SKM-1 treated with dmso at 0.1 percent for 144 hours (cell line): ENCODE measurements at regions not wholly inside any gene's neighbourhood (a gene's known extent, or its start where the extent isn't known, plus 50 kb on each side); places are given as distances from the start of the nearest gene placed in this dataset.

Source experiments
- DNase-seq: peaks from one replicate; lab custom pipeline; 2025; ENCODE audit not compliant: unreplicated experiment; lab: John Stamatoyannopoulos, UW

DNA sequence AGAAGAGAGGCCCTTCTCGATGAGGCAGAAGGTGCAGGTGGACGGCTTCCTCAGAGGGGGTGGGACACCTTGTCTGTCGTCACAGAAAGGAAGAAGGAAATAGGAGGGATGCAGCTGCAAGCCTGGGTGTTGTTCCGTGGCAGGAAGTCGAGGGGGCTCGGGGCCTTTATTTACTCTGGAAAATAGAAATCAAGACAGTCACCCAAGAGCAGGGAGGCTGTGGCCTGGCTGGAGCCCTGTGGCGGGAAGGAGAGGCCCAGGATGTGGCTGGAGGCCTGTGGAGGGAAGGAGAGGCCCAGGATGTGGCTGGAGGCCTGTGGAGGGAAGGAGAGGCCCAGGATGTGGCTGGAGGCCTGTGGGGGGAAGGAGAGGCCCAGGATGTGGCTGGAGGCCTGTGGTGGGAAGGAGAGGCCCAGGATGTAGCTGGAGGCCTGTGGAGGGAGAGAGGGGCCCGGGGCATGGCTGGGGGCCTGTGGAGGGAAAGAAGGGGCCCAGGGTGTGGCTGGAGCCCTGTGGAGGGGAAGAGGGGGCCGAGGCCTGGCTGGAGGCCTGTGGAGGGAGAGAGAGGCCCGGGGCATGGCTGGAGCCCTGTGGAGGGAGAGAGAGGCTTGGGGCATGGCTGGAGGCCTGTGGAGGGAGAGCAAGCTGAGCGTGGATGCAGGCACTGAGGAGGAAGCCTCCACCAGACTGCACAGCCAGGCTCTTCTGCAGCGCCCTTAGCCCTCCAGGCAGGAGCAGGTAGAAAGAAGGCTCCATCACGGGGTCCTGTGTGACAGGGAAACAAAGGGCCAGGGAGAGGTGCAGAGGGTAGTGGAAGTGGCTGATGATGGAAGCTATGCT is 97.3 kb upstream of the SFMBT2 start:
- DNase-seq, result peak; percentile 21

DNA sequence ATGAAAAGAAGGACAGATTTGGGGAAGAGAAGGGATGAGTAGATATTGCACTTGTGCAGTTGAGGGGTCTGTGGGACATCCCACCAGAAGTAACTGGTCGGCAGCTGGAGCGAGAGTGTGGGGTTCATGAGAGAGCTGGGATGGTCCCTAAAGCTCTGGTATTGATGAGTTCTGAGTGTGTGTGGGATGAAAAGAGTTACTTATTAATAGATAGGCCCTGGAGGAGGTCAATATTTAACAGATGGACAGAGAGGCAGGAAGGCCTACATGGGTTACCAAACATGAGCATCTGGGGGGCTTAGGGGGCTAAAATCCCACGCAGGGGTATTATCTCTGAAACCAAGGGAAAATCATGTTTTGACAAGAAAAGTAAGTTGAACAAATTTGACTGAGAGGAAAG is 95.7 kb upstream of the SFMBT2 start:
- no peak for DNase-seq

- DNase-seq, result no peak
Observed at GRCh38 chr10:7505196-7505595, 94.4 kb upstream of the SFMBT2 start.

- DNase-seq, result no peak
Observed at GRCh38 chr10:7503190-7503589, 92.4 kb upstream of the SFMBT2 start.

DNA sequence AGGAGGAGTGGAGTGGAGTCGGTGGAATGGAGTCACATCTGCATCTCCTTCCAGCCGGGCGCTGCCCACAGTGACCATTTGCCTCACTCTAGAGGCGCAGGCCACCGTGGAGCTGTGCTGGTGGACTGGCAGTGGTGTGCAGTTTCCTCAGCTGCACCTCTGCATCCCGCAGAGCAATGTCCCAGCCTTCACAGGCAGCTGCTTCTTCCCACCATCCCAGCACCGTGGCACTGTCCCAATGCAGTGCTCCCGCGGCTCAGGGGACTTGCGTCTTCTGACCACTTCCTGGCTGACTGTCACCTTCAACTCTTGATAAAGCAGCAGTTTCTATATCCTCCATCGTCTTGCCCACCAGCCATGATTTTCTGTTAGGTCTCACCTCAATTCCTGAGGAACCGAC is 90.3 kb upstream of the SFMBT2 start:
- DNase-seq, result no peak

DNA sequence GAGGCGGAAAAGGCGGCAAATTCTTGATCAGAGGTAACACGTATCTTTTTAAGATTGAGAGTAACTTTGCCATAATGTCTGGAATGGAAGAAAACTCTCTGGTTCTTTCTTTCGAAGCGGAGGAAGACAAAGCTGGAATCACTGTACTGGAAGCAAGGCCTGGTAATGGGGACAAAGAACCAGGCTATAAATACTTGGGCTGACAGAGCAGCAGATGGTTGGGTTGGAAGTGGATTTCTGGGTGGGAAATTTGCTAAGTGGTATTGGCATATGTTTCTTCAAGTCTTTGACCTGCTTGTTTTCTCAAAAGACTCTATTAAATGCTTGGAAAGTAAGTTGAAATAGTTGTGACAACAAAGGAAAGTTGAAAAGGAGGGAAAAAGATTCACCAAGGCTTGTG is 87.3 kb upstream of the SFMBT2 start:
- no peak for DNase-seq

DNA sequence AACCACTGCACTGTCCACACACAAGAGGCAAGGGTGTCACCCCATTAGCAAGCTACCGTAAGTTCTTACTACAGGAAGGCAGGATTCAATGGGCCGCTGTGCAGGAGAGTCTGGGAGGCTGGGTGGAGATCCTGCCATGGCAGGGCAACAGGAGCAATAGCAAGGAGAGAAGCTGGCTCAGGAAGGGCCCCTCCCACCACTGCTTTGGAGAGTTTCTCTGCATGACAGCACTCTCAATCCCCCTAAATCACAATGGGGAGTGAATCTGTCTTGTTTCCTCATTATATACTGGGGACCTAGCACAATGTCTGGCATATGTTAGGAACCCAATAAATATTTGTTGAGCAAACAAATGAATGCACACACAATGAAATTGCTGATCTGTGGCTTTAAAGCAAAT is 83.2 kb upstream of the SFMBT2 start:
- no peak for DNase-seq

GRCh38 chr10:7492660-7493046 is 81.8 kb upstream of the SFMBT2 start:
- DNase-seq, result no peak

- no peak for DNase-seq
Observed at GRCh38 chr10:7491949-7492659, 81.3 kb upstream of the SFMBT2 start.

DNA sequence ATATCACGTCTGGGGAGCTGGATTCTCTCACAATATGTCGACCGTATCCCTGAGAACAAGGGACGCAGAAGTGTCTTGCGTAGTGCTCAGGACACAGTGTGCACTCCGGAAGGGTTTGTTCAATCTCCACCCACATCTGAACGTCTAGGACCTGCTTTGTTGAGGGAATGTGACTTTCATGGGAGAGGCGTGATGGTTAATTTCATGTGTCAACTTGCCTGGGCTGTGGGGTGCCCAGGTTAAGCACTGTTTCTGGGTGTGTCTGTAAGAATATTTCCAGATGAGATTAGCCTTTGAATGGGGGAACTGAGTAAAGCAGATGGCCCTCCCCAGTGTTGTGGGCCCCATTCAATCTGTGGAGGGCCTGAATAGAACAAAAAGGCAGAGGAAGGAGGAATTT is 80.4 kb upstream of the SFMBT2 start:
- no peak for DNase-seq

DNA sequence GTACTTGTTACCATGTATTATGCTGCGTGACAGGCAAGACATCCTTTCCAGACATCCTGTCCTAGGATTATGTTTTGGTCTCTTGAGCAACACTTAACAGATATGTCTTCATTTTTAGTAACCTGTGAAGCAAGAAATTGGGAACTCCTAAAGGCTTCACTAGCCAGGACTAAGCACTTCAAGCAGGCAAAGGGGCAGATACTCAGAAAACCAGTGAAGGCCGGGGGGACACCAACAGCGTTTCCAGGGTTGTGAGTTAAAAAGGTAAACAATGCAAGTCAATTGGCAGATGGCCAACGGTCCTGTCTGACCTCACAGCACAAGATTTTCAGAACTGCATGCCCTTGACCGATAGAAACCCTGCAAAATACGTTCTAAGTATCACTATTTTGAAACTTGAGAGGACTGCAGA is 77.6 kb upstream of the SFMBT2 start:
- peak; percentile 50 for DNase-seq

GRCh38 chr10:7487528-7487927 is 76.7 kb upstream of the SFMBT2 start:
- DNase-seq, result no peak

DNA sequence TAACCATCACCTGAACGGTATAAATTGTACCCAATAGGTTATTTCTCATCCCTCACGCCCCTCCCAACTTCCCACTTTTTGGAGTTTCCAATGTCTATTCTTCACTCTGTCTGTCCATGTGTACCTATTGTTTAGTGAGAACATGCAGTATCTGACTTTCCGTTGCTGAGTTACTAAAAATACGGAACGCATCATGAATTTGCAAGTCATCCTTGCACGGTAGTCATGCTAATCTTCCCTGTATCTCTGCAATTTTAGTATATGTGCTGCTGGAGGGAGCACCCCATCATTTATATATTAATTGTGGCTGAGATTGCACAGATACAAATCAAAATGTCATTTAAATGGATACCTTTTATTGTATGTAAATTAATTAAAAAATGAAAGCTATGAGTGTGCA is 75.7 kb upstream of the SFMBT2 start:
- no peak for DNase-seq

GRCh38 chr10:7485799-7486198 is 75.0 kb upstream of the SFMBT2 start:
- no peak for DNase-seq

DNA sequence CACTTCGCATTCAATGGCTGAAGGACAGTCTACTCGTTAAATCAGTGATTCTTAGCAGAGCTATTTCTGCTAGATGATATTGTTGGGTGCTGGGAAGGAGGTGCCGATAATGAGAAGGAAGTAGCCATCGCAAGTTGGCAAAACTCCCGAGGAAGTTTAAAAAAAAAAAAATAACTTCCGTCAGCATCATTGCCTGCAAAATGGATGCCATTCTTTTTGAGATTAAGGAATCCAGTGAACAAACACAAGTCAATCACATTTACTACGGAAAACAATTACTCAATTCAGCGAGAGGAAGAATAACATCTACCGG is 74.4 kb upstream of the SFMBT2 start:
- no peak for DNase-seq

- DNase-seq, result peak; percentile 50
Observed at GRCh38 chr10:7484456-7485243, 73.8 kb upstream of the SFMBT2 start.

- DNase-seq, result no peak
Observed at GRCh38 chr10:7483848-7484247, 73.0 kb upstream of the SFMBT2 start.

DNA sequence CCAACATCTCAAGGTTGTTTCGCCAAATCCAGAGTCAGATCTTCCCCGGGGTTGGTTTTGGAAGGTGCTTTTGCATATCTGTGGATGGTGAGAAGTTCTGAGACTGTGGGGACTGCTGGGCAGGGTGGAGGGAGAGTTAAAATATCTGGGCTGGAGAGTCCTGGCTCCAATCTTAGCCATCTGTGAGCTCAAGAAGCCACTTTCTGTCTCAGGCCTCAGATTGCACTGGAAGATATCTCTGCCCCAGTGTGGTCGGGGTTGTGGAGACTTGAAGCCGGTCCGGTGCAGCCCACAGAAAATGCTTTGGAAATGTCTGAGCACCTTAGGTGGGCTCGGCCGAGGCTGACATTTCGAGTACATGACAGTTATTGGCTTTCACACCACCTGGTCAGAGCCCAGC is 72.2 kb upstream of the SFMBT2 start:
- no peak for DNase-seq

DNA sequence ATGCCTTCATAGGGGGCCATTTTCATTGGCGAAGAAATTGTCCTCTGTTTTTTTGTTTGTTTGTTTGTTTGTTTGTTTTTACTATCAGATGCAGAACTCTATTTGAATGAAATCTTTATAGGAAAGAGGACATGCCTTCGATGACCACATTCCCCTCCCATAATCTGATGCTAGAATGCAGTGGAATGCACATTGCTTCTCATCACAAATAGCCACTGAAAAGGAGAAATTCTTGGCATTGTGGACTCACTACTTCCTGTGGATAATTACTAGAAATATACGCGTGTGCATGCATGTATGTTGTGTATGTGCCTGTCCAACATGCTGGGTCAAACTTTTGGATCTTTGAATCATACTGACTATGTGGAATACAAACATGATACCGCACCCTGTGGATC is 70.5 kb upstream of the SFMBT2 start:
- DNase-seq, result no peak

- DNase-seq, result peak; percentile 63
Observed at GRCh38 chr10:7480742-7481367, 70.0 kb upstream of the SFMBT2 start.

GRCh38 chr10:7479861-7480598 is 69.2 kb upstream of the SFMBT2 start:
- no peak for DNase-seq
